ENCODE measurements at regions not wholly inside any gene's neighbourhood (a gene's known extent, or its start where the extent isn't known, plus 50 kb on each side); places are given as distances from the start of the nearest gene placed in this dataset.

- no peak overlapping the region for H3K4me3 ChIP-seq (ENCODE audit: low read depth, low read length)
- H3K9me3 ChIP-seq (ENCODE audit: severe bottlenecking) = no peaks in the 10 kb centered on the region
- no peaks in the 10 kb centered on the region for H3K36me3 ChIP-seq
- no peaks in the 10 kb centered on the region for H3K27me3 ChIP-seq (ENCODE audit: insufficient read depth, low read depth, severe bottlenecking)
- no peak overlapping the region for H3K27ac ChIP-seq
- DNase-seq = no peak
- no peak for TF ChIP-seq CTCF (IDR thresholded peaks at IDR 0.05; ENCODE audit: low read depth, low read length)
These were observed 145.8 kb downstream of the COL6A3 start for GRCh38 chr2:237268004-237268708.

GRCh38 chr2:237269138-237269875, 144.7 kb downstream of the COL6A3 start:
- Histone ChIP-seq H3K4me3 (ENCODE audit: low read depth, low read length) (no peak overlapping the region), H3K36me3 (no peaks in the 10 kb centered on the region), H3K9me3 (ENCODE audit: severe bottlenecking) (no peaks in the 10 kb centered on the region), H3K27ac (no peak overlapping the region), H3K27me3 (ENCODE audit: insufficient read depth, low read depth, severe bottlenecking) (no peaks in the 10 kb centered on the region)
- TF ChIP-seq CTCF (IDR thresholded peaks at IDR 0.05; ENCODE audit: low read depth, low read length) = no peak
- no peak for DNase-seq

GRCh38 chr2:237270520-237270919, 143.4 kb downstream of the COL6A3 start:
- no peak overlapping the region for H3K27ac ChIP-seq
- H3K4me3 ChIP-seq (ENCODE audit: low read depth, low read length) = no peak overlapping the region
- DNase-seq = no peak
- no peaks in the 10 kb centered on the region for H3K27me3 ChIP-seq (ENCODE audit: insufficient read depth, low read depth, severe bottlenecking)
- H3K9me3 ChIP-seq (ENCODE audit: severe bottlenecking) = peaks cover under 1% of the 10 kb centered on the region
- H3K36me3 ChIP-seq = no peaks in the 10 kb centered on the region
- no peak for TF ChIP-seq CTCF (IDR thresholded peaks at IDR 0.05; ENCODE audit: low read depth, low read length)

- no peaks in the 10 kb centered on the region for H3K27me3 ChIP-seq (ENCODE audit: insufficient read depth, low read depth, severe bottlenecking)
- H3K9me3 ChIP-seq (ENCODE audit: severe bottlenecking) = peaks cover 2% of the 10 kb centered on the region
- no peak overlapping the region for H3K27ac ChIP-seq
- DNase-seq = no peak
- H3K4me3 ChIP-seq (ENCODE audit: low read depth, low read length) = no peak overlapping the region
- TF ChIP-seq CTCF (IDR thresholded peaks at IDR 0.05; ENCODE audit: low read depth, low read length) = no peak
- no peaks in the 10 kb centered on the region for H3K36me3 ChIP-seq
These were observed 142.0 kb downstream of the COL6A3 start for GRCh38 chr2:237271698-237272652.
